ENCODE measurements at regions not wholly inside any gene's neighbourhood (a gene's known extent, or its start where the extent isn't known, plus 50 kb on each side); places are given as distances from the start of the nearest gene placed in this dataset.

GRCh38 chr16:60816461-60816860 lies 1219.8 kb downstream of the CDH8 start:
- TF ChIP-seq CTCF (conservative IDR thresholded peaks at IDR 0.05): no peak
- no peak for TF ChIP-seq EZH2 (IDR thresholded peaks at IDR 0.05; ENCODE audit: low read depth)

Measured in PC-9 (cell line).